Suprapubic skin (tissue), 4 donors: ENCODE measurements at regions not wholly inside any gene's neighbourhood (a gene's known extent, or its start where the extent isn't known, plus 50 kb on each side); places are given as distances from the start of the nearest gene placed in this dataset.

ENCODE experiments used
- DNase-seq, 2 donors: peaks; one replicate each; pipeline ENCODE4 v3.0.0-alpha.2; 2019; ENCODE audit warnings: low spot score in 2 of 2
- H3K27ac ChIP-seq: fragments of 200-600 bp; sonication (generic); one replicate; pipeline ENCODE4 v1.5.1; 2019
- H3K27me3 ChIP-seq: fragments of 200-600 bp; sonication (generic); one replicate; pipeline ENCODE4 v1.5.1; 2019
- H3K36me3 ChIP-seq: fragments of 200-600 bp; sonication (generic); one replicate; pipeline ENCODE4 v1.5.1; 2019
- H3K4me1 ChIP-seq: fragments of 200-600 bp; sonication (generic); one replicate; pipeline ENCODE4 v1.5.1; 2019
- H3K4me3 ChIP-seq: fragments of 200-600 bp; sonication (generic); one replicate; pipeline ENCODE4 v1.5.1; 2019; ENCODE audit warnings: mild to moderate bottlenecking
- H3K9me3 ChIP-seq: fragments of 200-600 bp; sonication (generic); one replicate; pipeline ENCODE4 v1.5.1; 2019
- EP300 ChIP-seq: sonication (generic); formaldehyde crosslinking; IDR thresholded peaks from one replicate; pipeline ENCODE4 v1.6.1; 2017; ENCODE audit warnings: antibody characterized with exemption
- POLR2A ChIP-seq, 2 donors: fragments of 450-650 bp; IDR thresholded peaks; one replicate each; pipeline ENCODE4 v1.6.1; 2017; ENCODE audit warnings: antibody characterized with exemption in 2 of 2, mild to moderate bottlenecking in 2 of 2, moderate library complexity in 2 of 2
- POLR2AphosphoS5 ChIP-seq, 3 donors: sonication (generic); formaldehyde crosslinking; IDR thresholded peaks; one replicate each; pipeline ENCODE4 v1.6.1; 2017; ENCODE audit warnings: antibody characterized with exemption in 3 of 3
- WGBS: methylation state at CpG from one replicate; pipeline ENCODE4 v1.1.5; 2018; 5-methylcytosine and 5-hydroxymethylcytosine counted together
- TF ChIP-seq, protein P1 (sequence below), 2 donors: fragments of 200-600 bp in 1 of 2; fragments of 450-650 bp in 1 of 2; sonication (generic) in 1 of 2; IDR thresholded peaks; one replicate each; pipeline ENCODE4 v1.5.1; 2016 to 2019; ENCODE audit warnings: antibody characterized with exemption in 2 of 2, mild to moderate bottlenecking in 1 of 2, moderate library complexity in 1 of 2

GRCh38 chr6:4658486-4658885 is 117.7 kb upstream of the CDYL start:
- Histone ChIP-seq H3K27me3 (no peaks in the 10 kb centered on the region), H3K27ac (no peak overlapping the region), H3K4me1 (no peaks in the 10 kb centered on the region), H3K4me3 (no peak overlapping the region), H3K36me3 (no peaks in the 10 kb centered on the region), H3K9me3 (no peaks in the 10 kb centered on the region)
- no peak for TF ChIP-seq POLR2A (IDR thresholded peaks at IDR 0.05)
- TF ChIP-seq EP300: no peak
- TF ChIP-seq, protein P1, sequence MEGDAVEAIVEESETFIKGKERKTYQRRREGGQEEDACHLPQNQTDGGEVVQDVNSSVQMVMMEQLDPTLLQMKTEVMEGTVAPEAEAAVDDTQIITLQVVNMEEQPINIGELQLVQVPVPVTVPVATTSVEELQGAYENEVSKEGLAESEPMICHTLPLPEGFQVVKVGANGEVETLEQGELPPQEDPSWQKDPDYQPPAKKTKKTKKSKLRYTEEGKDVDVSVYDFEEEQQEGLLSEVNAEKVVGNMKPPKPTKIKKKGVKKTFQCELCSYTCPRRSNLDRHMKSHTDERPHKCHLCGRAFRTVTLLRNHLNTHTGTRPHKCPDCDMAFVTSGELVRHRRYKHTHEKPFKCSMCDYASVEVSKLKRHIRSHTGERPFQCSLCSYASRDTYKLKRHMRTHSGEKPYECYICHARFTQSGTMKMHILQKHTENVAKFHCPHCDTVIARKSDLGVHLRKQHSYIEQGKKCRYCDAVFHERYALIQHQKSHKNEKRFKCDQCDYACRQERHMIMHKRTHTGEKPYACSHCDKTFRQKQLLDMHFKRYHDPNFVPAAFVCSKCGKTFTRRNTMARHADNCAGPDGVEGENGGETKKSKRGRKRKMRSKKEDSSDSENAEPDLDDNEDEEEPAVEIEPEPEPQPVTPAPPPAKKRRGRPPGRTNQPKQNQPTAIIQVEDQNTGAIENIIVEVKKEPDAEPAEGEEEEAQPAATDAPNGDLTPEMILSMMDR (IDR thresholded peaks at IDR 0.05): no peak
- no peak for TF ChIP-seq POLR2AphosphoS5 (IDR thresholded peaks at IDR 0.05)
- 78% methylated on average over 6 of the region's 6 CpGs for WGBS
- no peak for DNase-seq

- no peak overlapping the region for H3K4me3 ChIP-seq
- no peak for TF ChIP-seq POLR2A (IDR thresholded peaks at IDR 0.05)
- TF ChIP-seq EP300: no peak
- TF ChIP-seq, protein P1 (IDR thresholded peaks at IDR 0.05): no peak
- no peak for TF ChIP-seq POLR2AphosphoS5 (IDR thresholded peaks at IDR 0.05)
- H3K36me3 ChIP-seq: no peaks in the 10 kb centered on the region
- H3K27ac ChIP-seq: no peak overlapping the region
- H3K4me1 ChIP-seq: no peaks in the 10 kb centered on the region
- 81% methylated on average over 3 of the region's 3 CpGs for WGBS
- H3K27me3 ChIP-seq: no peaks in the 10 kb centered on the region
- no peaks in the 10 kb centered on the region for H3K9me3 ChIP-seq
- no peak for DNase-seq
Observed at GRCh38 chr6:4656106-4656505, 120.1 kb upstream of the CDYL start.

- Histone ChIP-seq H3K4me1 (no peaks in the 10 kb centered on the region), H3K27me3 (no peaks in the 10 kb centered on the region), H3K9me3 (no peaks in the 10 kb centered on the region), H3K27ac (no peak overlapping the region), H3K4me3 (no peak overlapping the region), H3K36me3 (no peaks in the 10 kb centered on the region)
- TF ChIP-seq POLR2A (IDR thresholded peaks at IDR 0.05) (no peak), EP300 (no peak), POLR2AphosphoS5 (IDR thresholded peaks at IDR 0.05) (no peak)
- TF ChIP-seq, protein P1 (IDR thresholded peaks at IDR 0.05): no peak
- DNase-seq: no peak
- 80% methylated on average over 12 of the region's 12 CpGs for WGBS
Observed at GRCh38 chr6:4655196-4656025, 120.8 kb upstream of the CDYL start.

DNA sequence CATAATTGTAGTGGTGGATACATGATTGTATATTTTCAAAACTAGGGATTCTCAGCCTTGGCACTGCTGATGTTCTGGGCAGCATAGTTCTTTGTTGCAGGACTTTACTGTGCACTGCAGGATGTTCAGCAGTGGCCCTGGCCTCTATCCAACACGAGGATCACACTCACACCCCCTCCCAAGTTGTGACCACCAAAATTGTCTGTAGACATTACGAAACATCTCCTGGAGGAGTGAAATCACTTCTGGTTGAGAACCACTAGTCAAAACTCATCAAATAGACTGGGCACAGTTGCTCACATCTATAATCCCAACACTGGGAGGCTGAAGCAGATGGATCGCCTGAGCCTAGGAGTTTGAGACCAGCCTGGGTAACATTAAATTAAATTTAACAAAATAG is 123.1 kb upstream of the CDYL start:
- Histone ChIP-seq H3K4me3 (no peak overlapping the region), H3K27ac (no peak overlapping the region), H3K4me1 (no peaks in the 10 kb centered on the region), H3K9me3 (no peaks in the 10 kb centered on the region), H3K36me3 (no peaks in the 10 kb centered on the region), H3K27me3 (no peaks in the 10 kb centered on the region)
- WGBS: 80% methylated on average over 3 of the region's 3 CpGs
- TF ChIP-seq EP300 (no peak), POLR2A (IDR thresholded peaks at IDR 0.05) (no peak), POLR2AphosphoS5 (IDR thresholded peaks at IDR 0.05) (no peak)
- TF ChIP-seq, protein P1 (IDR thresholded peaks at IDR 0.05): no peak
- DNase-seq: no peak

GRCh38 chr6:4651831-4652467 is 124.3 kb upstream of the CDYL start:
- Histone ChIP-seq H3K4me1 (peaks cover 12% of the 10 kb centered on the region), H3K27ac (no peak overlapping the region), H3K27me3 (no peaks in the 10 kb centered on the region), H3K9me3 (no peaks in the 10 kb centered on the region), H3K36me3 (no peaks in the 10 kb centered on the region), H3K4me3 (no peak overlapping the region)
- WGBS: 92% methylated on average over 1 of the region's 1 CpG
- DNase-seq: no peak
- TF ChIP-seq, protein P1 (IDR thresholded peaks at IDR 0.05): no peak
- TF ChIP-seq POLR2AphosphoS5 (IDR thresholded peaks at IDR 0.05) (no peak), POLR2A (IDR thresholded peaks at IDR 0.05) (no peak), EP300 (no peak)
